ENCODE measurements at regions not wholly inside any gene's neighbourhood (a gene's known extent, or its start where the extent isn't known, plus 50 kb on each side); places are given as distances from the start of the nearest gene placed in this dataset.

- no peaks in the 10 kb centered on the region for H3K27me3 ChIP-seq (ENCODE audit: insufficient read depth, low read length, poor library complexity)
- no peak overlapping the region for H3K4me2 ChIP-seq (ENCODE audit: insufficient read depth, low read length)
- H4K20me1 ChIP-seq (ENCODE audit: insufficient read depth, low read length) = no peaks in the 10 kb centered on the region
- no peak overlapping the region for H2AFZ ChIP-seq (ENCODE audit: low read depth, low read length)
- H3K79me2 ChIP-seq (ENCODE audit: insufficient read depth, low read length) = no peaks in the 10 kb centered on the region
- no peak overlapping the region for H3K9ac ChIP-seq (ENCODE audit: low read depth, low read length)
- no peaks in the 10 kb centered on the region for H3K4me1 ChIP-seq (ENCODE audit: insufficient read depth, low read length)
- no peak overlapping the region for H3K4me3 ChIP-seq (ENCODE audit: low read depth in 1 of 2, low read length in 2 of 2)
- no peaks in the 10 kb centered on the region for H3K9me3 ChIP-seq (ENCODE audit: insufficient read depth, low read length, severe bottlenecking)
- ATAC-seq (ENCODE audit: insufficient read depth, low read depth) (no peak), DNase-seq (no peak)
- TF ChIP-seq CTCF (IDR thresholded peaks at IDR 0.05; ENCODE audit: borderline replicate concordance, extremely low read depth, low read length, poor library complexity, severe bottlenecking) = no peak
- TF ChIP-seq EZH2 (IDR thresholded peaks at IDR 0.05; ENCODE audit: borderline replicate concordance, low read depth, low read length, severe bottlenecking) = no peak
- no peaks in the 10 kb centered on the region for H3K36me3 ChIP-seq (ENCODE audit: insufficient read depth, low read length)
- H3K27ac ChIP-seq (ENCODE audit: low read length) = no peak overlapping the region
These were observed 62.1 kb upstream of the CCDC54 start for GRCh38 chr3:107315141-107315540.

GRCh38 chr3:107323723-107324122 is 53.5 kb upstream of the CCDC54 start:
- Histone ChIP-seq H2AFZ (ENCODE audit: low read depth, low read length) (no peak overlapping the region), H4K20me1 (ENCODE audit: insufficient read depth, low read length) (no peaks in the 10 kb centered on the region), H3K9me3 (ENCODE audit: insufficient read depth, low read length, severe bottlenecking) (no peaks in the 10 kb centered on the region), H3K4me2 (ENCODE audit: insufficient read depth, low read length) (no peak overlapping the region), H3K27me3 (ENCODE audit: insufficient read depth, low read length, poor library complexity) (no peaks in the 10 kb centered on the region), H3K4me1 (ENCODE audit: insufficient read depth, low read length) (no peaks in the 10 kb centered on the region), H3K36me3 (ENCODE audit: insufficient read depth, low read length) (no peaks in the 10 kb centered on the region), H3K4me3 (ENCODE audit: low read depth in 1 of 2, low read length in 2 of 2) (no peak overlapping the region), H3K27ac (ENCODE audit: low read length) (no peak overlapping the region), H3K9ac (ENCODE audit: low read depth, low read length) (no peak overlapping the region), H3K79me2 (ENCODE audit: insufficient read depth, low read length) (no peaks in the 10 kb centered on the region)
- TF ChIP-seq CTCF (IDR thresholded peaks at IDR 0.05; ENCODE audit: borderline replicate concordance, extremely low read depth, low read length, poor library complexity, severe bottlenecking) (no peak), EZH2 (IDR thresholded peaks at IDR 0.05; ENCODE audit: borderline replicate concordance, low read depth, low read length, severe bottlenecking) (no peak)
- no peak for DNase-seq
- ATAC-seq (ENCODE audit: insufficient read depth, low read depth) = no peak

- no peak overlapping the region for H2AFZ ChIP-seq (ENCODE audit: low read depth, low read length)
- H3K9ac ChIP-seq (ENCODE audit: low read depth, low read length) = no peak overlapping the region
- no peaks in the 10 kb centered on the region for H4K20me1 ChIP-seq (ENCODE audit: insufficient read depth, low read length)
- H3K27ac ChIP-seq (ENCODE audit: low read length) = no peak overlapping the region
- no peaks in the 10 kb centered on the region for H3K27me3 ChIP-seq (ENCODE audit: insufficient read depth, low read length, poor library complexity)
- no peak for TF ChIP-seq CTCF (IDR thresholded peaks at IDR 0.05; ENCODE audit: borderline replicate concordance, extremely low read depth, low read length, poor library complexity, severe bottlenecking)
- no peak for TF ChIP-seq EZH2 (IDR thresholded peaks at IDR 0.05; ENCODE audit: borderline replicate concordance, low read depth, low read length, severe bottlenecking)
- H3K4me2 ChIP-seq (ENCODE audit: insufficient read depth, low read length) = no peak overlapping the region
- no peaks in the 10 kb centered on the region for H3K9me3 ChIP-seq (ENCODE audit: insufficient read depth, low read length, severe bottlenecking)
- no peak for DNase-seq
- H3K4me3 ChIP-seq (ENCODE audit: low read depth in 1 of 2, low read length in 2 of 2) = no peak overlapping the region
- no peaks in the 10 kb centered on the region for H3K79me2 ChIP-seq (ENCODE audit: insufficient read depth, low read length)
- H3K36me3 ChIP-seq (ENCODE audit: insufficient read depth, low read length) = no peaks in the 10 kb centered on the region
- ATAC-seq (ENCODE audit: insufficient read depth, low read depth) = no peak
- no peaks in the 10 kb centered on the region for H3K4me1 ChIP-seq (ENCODE audit: insufficient read depth, low read length)
These were observed 51.8 kb upstream of the CCDC54 start for GRCh38 chr3:107325446-107325845.
